ENCODE measurements at regions not wholly inside any gene's neighbourhood (a gene's known extent, or its start where the extent isn't known, plus 50 kb on each side); places are given as distances from the start of the nearest gene placed in this dataset.

DNA sequence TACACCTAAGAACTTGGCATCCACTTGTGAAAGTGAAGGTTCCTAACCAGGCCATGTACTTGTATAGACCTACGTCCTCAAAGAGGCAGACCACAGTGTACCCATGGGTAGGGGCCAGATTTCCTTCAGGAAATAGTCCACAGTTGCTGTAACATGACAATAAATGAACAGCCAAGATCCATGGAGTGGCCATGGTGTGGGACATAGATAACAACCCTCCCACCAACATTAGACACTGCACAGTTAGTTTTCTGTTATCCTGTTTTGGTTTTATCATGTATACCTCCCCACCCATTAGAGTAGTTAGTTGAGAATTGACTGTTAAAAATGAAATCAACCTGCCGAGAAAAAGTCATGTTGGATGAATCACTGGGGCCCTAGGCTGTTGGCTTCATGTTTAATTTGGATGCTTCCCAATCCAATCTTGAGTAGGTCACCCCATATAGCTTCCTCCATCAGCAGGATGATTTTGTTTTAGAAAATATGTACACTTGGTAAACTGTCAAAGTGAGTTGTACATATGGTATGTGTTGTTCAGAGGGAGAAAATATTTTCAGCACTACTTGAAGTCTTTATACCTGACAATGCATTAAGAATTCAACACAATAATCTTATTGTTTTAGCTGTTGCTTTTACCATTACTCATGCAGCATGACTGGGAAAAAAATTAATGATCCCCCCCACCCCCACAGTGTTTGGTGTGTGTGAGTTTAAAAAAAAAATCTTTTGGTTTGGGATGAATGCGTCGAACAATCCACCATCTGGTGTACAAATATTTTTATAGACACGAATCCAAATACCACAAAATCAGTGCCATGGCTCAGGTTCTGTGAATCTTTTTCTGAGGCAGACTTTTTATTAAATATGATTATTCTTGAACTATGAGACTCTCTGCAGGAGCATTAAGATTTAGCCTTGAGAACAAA lies 88.3 kb upstream of the ARHGAP29 start:
- DNase-seq (ENCODE audit: low read depth), result peak; percentile 100

DNA sequence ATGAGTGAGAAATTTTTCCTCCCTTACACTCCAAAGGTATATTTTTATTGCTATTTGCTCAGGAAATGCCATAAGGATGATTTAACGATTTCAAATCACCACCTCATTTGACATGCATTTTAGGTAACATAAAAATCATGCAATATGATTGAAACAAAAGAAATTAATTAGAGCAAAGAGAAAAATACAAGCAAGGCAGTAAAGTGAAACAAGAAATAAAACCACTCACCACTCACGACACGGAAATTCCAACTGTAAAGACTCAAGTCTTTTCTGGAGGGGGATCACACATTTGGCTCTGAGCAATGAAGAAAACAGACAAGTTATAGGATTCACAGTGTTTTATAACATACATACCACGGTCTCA lies 86.8 kb upstream of the ARHGAP29 start:
- DNase-seq (ENCODE audit: low read depth), result peak; percentile 56

DNA sequence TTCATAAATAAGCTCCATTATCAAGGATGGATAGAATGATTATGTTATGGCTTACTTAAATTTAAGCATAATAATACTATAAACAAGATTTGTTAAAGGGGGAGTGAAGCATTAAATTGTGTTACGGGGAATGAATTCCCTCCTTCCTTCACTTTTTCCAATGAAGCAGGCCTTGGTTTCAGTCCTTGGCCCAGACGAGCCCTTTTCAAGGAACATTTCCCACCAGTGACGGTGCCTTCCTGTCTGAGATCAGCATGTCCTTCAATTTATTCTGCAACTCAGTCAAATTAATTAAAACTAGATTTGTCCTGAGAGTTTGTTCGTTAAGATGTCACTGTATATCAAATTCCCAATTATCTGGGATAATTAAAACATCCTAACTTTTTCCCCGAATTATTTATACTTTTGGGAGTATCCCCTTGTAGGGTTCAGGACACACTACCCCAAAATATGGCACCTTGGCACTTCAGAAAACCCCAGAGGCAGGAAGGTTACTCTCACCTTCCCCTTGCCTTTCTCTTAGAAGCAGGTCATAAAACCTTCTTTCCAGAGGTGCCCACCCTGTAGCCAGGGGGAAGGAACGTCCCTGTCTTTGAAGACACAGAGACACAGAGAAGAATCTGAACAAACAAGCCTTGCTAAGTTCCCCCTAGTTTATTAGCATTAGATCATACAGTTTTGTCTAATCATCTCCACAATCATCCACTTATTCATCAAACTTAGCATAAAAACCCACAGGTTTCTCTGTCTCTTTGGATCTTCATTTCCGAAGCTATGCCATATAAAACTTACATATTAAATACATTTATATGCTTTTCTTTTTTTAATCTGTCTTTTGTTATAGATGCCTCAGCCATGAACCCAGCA lies 86.2 kb upstream of the ARHGAP29 start:
- DNase-seq (ENCODE audit: low read depth), result peak; percentile 33

DNA sequence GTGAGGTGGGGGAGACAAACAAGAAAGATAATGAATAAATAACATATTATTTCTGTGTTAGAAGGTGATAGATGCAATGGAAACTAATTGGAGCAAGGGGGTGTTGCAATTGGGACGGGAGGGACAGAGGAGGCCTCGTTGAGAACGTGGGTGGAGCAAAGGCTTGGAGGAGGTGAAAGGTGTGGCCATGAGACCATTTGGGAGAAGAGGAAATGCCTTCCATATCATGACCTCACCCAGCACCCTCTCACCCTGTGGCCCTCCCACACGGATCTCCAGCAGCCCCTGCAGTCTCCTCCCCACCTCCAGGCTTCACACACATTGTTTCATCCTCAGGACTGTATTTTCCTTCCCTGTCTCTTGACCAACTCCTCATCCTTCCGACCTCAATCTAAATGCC lies 85.3 kb upstream of the ARHGAP29 start:
- peak; percentile 86 for DNase-seq (ENCODE audit: low read depth)

DNA sequence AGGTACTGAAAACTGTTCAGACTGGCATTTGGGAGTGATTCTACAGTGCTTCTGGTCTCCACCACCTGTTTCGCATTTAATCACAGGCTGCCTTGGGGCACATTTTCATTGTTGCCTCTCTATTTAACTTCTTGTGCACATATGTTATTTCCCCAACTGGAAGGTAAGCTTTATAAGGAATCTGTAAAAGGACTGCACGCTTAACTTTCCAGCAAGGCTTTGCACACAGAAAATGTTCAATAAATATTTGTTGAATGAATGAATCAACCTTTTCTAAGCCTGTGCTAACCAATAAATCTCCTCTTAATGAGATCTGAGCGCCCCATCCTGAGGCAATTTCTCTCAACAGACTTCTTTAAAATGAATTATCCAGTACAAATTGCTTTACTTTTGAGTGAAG lies 84.3 kb upstream of the ARHGAP29 start:
- no peak for DNase-seq (ENCODE audit: low read depth)

DNA sequence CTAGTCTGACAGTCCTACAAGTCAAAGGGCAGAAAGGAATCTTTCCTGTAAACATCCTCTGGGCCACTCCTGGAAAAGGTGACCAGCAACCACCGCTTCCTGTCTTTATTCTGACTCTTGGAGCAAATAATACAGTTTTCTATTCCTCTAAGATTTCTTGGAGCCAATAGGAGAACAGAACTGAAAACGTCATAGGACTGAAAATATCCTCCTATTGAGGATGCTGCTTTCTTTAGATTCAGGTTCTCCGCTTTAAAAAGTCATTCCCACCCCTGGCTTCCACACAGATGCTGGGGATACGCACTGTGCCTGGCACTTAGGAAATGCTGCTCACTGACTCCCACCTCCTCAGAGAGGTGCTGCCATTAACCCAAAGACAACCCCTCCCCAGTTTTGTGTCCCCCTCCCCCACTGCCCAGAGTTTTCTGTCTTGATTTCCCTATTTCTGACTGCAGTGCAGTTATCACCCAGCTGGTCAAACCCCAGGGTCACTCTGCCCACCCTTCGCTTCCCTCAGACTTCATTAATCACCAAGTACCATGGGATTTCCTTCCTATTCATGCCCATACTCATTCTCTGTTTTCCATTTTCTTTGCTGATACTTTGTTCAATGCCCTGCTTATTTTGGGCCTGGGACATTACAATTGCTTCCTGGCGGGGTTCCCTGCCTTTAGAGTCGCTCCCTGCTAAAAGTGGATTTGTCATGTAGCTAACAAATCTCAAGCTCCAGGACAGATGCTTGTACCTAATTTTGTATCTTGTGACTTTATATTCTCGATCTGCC lies 82.1 kb upstream of the ARHGAP29 start:
- DNase-seq (ENCODE audit: low read depth), result peak; percentile 17

DNA sequence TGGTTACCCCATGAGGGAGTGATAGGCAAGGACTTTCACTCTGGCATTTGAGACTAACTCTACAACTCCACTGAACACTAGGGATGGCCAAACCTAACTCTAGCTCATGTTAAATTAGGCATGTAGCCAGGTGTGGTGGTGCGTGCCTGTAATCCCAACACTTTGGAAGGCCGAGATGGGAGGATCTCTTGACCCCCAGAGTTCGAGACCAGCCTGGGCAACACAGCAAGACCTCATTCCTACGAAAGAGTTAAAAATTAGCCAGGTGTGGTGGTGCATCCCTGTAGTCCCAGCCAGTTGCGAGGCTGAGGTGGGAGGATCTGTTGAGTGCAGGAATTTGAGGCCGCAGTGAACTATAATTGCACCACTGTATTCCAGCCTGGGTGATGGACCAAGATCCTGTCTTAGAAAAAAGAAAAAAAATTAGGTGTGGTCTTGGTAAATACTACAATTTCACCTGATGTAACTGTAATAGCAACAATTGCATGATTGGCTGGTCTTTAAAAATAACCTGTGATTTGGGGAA lies 81.2 kb upstream of the ARHGAP29 start:
- DNase-seq (ENCODE audit: low read depth), result no peak

DNA sequence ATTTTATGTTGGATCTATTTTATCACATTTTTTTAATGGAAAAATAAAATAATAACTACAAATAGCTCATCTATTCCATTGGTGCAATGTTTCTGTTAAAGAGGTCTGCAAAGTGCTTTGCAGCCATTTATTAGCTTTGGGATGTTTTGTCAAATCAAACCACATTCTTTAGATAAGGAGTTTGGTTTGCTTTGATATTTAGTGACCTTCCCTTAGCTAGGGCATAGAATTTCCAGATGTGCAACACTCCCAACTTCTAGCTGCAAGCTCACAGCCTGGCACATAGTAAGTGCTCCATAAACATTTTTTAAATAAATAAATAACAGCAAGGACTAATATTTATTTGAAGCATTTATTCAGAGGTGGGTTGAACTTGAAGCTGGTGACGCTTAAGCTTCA lies 80.4 kb upstream of the ARHGAP29 start:
- DNase-seq (ENCODE audit: low read depth), result no peak

DNA sequence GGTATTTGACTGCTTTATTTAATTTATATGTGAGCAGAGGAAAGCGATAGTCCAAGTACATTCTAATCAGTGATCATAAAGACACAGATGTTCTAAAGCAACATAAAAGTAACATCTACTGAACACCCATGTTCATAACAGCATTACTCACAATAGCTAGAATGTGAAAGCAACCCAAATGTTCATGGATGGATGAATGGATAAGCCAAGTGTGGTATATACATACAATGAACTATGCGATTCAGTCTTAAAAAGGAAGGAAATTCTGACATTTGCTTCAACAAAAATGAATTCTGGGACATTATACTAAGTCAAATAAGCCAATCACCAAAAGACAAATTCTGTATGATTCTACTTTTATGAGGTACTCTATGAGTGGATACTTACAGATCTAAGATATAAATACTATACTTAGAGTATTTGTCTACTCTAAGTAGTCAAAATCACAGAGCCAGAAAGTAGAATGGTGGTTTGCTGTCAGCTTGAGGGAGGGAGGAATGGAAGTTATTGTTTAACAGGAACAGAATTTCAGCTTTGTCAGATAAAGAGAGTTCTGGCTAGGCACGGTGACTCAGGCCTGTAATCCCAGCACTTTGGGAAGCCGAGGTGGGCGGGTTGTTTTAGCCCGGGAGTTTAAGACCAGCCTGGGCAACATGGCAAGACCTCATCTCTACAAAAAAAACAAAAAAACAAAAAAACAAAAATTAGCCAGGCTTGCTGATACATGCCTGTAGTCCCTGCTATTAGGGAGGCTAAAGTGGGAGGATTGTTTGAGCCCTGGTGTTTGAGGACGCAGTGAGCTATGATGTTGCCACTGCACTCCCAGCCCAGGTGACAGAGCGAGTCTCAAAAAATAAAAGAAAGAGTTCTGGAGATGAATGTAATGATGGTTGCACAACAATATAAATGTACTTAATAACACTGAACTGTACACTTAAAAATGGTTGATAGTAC lies 79.7 kb upstream of the ARHGAP29 start:
- DNase-seq (ENCODE audit: low read depth), result peak; percentile 65

DNA sequence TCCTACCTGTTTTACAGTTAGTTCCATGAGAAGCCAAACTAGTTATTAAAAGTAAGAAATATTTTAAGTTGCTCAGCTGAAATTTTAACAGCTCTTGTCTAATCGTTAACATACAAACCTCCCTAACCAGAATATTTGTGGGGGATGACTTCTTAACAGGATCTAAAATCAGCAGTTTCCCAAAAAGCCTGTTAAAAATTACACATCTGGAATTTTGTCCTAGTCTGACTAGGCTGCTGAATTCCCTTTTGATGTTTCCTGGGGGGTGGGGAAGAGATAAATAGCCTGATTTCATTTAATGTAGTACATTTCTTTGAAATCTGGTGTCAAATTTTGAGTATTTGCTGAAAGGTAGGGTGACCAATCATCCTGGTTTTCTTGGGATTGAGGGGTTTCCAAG lies 78.8 kb upstream of the ARHGAP29 start:
- no peak for DNase-seq (ENCODE audit: low read depth)

DNA sequence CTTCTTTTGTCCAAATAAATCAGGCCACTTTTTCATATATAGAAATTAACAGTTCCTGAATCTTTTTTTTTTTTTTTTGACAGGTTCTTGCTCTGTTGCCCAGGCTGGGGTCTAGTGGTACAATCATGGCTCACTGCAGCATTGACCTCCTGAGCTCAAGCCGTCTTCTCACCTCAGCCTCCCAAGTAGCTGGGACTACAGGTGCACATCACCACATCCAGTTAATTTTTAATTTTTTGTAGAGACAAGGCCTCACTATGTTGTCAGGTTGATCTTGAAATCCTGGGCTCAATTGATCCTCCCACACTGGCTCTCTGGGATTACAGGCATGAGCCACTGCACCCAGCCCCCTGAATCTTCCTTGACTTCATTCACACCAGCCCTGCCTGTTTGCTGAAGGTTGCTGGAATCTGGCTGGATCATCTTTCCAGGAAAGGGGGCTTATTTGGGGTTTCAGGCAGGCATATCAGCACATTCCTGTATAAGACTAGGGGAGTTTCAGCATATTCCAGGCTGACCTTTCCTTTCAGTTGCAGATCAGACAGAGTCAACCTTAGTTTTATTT lies 78.2 kb upstream of the ARHGAP29 start:
- DNase-seq (ENCODE audit: low read depth), result no peak

DNA sequence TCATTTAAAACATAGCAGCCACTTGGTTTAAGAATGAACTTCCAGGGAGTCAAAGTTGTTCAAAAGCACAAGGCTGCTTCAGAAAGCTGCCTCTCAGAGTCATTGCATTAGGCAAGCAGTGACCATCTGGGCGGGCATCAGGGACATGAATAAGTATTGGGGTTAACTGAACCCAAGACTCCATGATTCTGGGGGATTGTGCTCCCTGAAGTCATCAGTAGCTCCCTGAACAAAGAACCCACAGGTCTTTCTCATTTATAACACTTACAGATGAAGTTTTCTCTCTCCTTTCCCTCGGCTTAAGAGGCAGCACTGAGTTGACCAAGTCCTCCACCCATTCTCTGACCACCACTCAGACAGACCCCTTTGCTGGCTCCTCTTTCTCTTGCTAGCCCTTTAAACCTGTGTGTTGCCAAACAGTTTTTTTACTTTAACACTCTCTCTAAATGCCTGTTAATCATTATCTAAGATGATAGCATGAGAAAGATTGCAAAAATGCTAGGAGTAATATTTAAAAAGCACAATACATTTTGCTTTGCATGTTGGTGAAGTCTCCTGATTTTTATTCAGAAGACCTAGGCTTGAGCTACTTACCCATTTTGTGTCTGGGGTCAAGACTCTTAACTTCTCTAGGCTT lies 77.0 kb upstream of the ARHGAP29 start:
- DNase-seq (ENCODE audit: low read depth), result no peak

DNA sequence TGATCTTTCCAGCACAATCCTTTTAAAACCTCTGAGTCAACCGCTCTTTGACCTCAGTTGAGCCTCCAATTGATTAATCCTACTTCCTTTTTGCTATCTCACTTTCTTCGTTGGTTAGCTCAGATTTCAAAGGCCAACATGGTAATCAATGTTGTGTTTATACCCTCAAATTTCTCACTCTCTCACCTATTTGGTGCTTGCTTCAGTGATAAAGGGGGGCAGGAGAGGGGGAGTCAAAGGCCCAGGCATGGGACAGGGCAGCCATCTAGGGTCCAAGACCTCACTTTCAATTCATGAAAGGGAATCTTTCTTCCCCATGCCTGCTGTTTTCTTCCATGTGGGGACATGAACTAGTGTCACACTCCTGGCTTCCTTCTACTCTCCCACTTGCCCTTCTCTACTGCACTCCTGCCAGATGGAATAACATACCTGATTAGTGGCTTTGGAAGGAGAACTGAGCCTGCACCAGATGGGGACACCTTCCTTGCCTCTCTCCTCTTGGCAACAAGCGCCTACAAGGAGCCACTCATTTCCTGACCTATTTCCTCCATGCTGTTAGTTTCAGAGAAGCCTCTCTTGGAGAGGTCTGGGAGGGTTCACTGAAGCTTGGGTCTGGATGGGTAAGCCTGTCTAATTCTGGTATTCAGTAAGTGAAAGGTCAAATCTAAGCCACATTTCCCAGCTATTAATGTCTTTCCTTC lies 73.3 kb upstream of the ARHGAP29 start:
- no peak for DNase-seq (ENCODE audit: low read depth)

DNA sequence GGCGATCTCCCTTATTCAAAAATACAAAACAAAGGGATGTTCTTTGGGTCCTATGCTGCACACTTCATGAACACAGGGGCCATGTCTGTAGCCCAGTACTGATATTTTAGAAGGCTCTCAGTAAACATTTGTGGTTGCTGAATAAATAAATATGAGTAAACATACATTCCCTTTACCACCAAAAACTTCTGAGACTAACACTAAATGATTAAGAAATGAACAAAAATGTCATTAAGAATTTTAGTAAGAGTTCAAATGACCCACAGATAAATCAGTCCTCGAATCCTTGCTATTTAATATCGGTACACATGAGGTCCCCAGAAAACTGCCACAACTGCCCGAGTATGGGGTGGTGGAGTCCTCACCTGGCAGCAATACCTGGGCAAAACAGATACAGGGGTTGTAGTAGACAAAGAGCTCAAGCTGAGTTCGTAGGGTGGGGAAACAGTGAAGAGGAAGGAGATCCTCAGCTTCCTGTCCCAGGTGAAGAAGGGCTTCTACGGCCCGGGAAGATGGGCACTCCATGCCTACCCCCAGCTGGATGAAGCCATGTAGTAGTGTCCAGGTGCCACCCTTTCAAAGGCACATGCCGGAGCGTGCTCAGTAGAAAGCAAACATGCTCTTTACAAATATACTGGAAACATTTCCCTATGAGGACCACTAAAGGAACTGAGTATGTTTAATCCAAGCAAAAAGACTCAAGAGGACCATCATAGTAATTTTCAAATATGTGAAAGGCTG lies 72.6 kb upstream of the ARHGAP29 start:
- no peak for DNase-seq (ENCODE audit: low read depth)

DNA sequence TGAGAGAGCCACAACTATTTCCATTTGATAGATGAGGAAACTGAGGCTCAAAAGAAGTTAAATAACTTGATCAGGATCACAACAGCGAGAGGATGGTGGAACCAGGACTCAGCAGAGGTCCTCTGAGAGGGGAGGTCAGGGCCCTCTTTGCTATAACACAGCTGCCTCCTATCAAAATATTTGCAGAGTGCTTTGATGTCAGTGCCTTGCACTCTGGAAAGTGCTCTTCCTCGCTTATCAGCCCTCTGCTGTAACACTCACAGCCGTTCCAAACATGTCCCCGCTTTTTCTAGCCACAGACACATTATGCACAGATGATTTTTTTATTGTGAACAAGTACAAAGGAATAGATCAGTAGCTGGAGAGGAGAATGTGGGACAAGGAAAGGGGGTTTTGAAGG lies 71.8 kb upstream of the ARHGAP29 start:
- DNase-seq (ENCODE audit: low read depth), result no peak

DNA sequence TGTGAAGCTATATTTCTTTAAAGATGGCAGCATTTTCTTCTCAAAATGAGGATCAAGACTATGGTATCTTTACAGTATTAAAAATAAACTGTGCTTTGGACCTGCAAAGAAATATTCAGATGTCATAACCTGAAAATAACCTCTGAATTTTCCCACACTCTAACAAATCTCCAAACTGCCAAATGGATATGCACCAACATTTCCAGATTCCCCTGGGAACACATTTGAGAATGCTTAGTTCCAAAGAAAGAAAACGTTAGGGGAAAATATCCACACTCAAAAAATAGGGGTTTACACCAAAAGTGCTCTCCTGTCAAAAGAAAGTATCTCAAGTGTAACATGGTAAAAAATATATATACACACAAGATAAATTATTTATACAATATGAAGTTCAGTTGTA lies 69.1 kb upstream of the ARHGAP29 start:
- DNase-seq (ENCODE audit: low read depth), result no peak

DNA sequence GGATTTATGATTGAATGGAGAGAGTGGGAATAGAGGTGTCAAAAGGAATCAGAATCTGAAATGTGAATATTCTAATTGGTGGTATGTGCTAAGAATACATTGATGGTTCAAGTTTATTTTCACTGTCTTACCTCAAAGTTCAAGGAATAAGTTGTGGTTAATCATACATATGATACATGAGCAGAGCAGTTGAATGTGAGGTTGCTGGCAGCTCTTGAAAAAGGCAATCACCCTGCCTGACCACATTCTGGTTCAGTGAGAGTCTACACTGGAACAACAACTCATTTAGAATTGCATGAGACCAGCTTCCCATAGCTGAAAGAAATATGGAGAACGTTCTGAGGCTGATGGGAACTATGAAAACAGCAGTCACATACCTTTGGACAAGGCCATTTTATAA lies 68.3 kb upstream of the ARHGAP29 start:
- DNase-seq (ENCODE audit: low read depth), result peak; percentile 60

DNA sequence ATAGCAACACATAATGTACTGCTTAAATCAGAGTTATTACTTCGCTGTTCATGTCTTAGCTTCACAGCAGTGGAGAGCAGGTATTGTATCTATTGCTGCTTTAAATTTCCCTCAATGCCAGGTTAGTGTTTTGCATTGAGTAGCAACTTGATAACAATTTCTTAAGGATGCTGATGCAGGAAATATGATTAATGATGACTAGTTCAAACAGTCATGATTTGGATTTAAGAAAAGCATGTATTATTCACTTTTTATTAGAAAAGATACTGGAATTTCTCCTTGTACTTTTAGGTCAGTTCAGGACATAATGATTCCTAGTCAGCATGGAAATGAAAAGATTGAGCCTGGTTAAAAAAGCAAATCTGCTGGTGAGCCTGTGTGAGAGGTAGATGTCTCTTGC lies 67.2 kb upstream of the ARHGAP29 start:
- DNase-seq (ENCODE audit: low read depth), result peak; percentile 72
